ENCODE measurements at regions not wholly inside any gene's neighbourhood (a gene's known extent, or its start where the extent isn't known, plus 50 kb on each side); places are given as distances from the start of the nearest gene placed in this dataset.

DNA sequence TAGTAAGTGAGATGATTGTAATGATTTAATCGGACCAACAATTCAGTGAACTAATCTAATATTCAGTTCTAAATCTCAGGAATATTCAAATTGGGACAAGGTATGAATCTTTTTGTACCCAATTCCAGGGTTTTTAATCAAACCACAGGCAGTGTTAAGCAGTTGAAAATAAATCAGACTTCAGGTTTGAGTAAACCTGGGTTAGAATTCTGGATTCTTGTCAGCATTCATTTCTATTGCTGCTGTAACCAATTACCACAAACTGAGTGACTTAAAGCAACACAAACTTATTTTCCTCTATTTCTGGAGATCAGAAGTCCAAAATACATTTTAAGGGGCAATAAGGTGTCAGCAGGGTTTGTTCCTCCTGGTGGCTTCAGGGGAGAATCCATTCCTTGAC lies 208.4 kb upstream of the ZPLD1 start:
- Mint-ChIP-seq H3K4me1 (ENCODE audit: low read depth, unreplicated experiment) (peaks cover 7% of the 10 kb centered on the region), H3K36me3 (ENCODE audit: insufficient read depth, unreplicated experiment) (no peaks in the 10 kb centered on the region), H3K4me3 (ENCODE audit: unreplicated experiment) (no peak overlapping the region), H3K27ac (ENCODE audit: unreplicated experiment) (no peak overlapping the region), H3K27me3 (ENCODE audit: insufficient read depth, unreplicated experiment) (peaks cover 2% of the 10 kb centered on the region), H3K9me3 (ENCODE audit: unreplicated experiment) (no peaks in the 10 kb centered on the region)
- intact Hi-C loops (cut with micrococcal nuclease; ENCODE audit: unreplicated experiment) = loop anchor here (5.0 kb wide), 3 partner anchors 134 to 516 kb away; no protein-coding TSS in a partner anchor
- CTCF ChIA-PET = interaction anchor here (2.5 kb wide), 1 partner anchor 417 kb away, joined by 46 read pairs; no protein-coding TSS in a partner anchor
- no TSS peak for BruUV-seq (replicated peaks)
- POLR2A ChIA-PET = no interaction called here
- Histone ChIP-seq H3K4me1 (no peaks in the 10 kb centered on the region; the same call in 1 of the 2 replicates), H3K4me3 (ENCODE audit: low read depth, low read length) (no peak overlapping the region), H3K27me3 (replicated peaks; ENCODE audit: control insufficient read depth, insufficient read depth, low read length) (no peaks in the 10 kb centered on the region), H3K36me3 (ENCODE audit: control insufficient read depth, insufficient read depth, low read length) (no peaks in the 10 kb centered on the region), H3K9me3 (no peaks in the 10 kb centered on the region)
- TF ChIP-seq, protein P1, sequence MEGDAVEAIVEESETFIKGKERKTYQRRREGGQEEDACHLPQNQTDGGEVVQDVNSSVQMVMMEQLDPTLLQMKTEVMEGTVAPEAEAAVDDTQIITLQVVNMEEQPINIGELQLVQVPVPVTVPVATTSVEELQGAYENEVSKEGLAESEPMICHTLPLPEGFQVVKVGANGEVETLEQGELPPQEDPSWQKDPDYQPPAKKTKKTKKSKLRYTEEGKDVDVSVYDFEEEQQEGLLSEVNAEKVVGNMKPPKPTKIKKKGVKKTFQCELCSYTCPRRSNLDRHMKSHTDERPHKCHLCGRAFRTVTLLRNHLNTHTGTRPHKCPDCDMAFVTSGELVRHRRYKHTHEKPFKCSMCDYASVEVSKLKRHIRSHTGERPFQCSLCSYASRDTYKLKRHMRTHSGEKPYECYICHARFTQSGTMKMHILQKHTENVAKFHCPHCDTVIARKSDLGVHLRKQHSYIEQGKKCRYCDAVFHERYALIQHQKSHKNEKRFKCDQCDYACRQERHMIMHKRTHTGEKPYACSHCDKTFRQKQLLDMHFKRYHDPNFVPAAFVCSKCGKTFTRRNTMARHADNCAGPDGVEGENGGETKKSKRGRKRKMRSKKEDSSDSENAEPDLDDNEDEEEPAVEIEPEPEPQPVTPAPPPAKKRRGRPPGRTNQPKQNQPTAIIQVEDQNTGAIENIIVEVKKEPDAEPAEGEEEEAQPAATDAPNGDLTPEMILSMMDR (IDR thresholded peaks at IDR 0.05; ENCODE audit: insufficient read depth in 1 of 2, low read depth in 1 of 2, low read length in 1 of 2, severe bottlenecking in 1 of 2, unreplicated experiment in 1 of 2) = no peak
- DNase-seq = no peak

- Mint-ChIP-seq H3K27ac (ENCODE audit: unreplicated experiment) (no peak overlapping the region), H3K4me1 (ENCODE audit: low read depth, unreplicated experiment) (no peaks in the 10 kb centered on the region), H3K36me3 (ENCODE audit: insufficient read depth, unreplicated experiment) (no peaks in the 10 kb centered on the region), H3K27me3 (ENCODE audit: insufficient read depth, unreplicated experiment) (peaks cover 4% of the 10 kb centered on the region), H3K9me3 (ENCODE audit: unreplicated experiment) (no peaks in the 10 kb centered on the region), H3K4me3 (ENCODE audit: unreplicated experiment) (no peak overlapping the region)
- Histone ChIP-seq H3K36me3 (ENCODE audit: control insufficient read depth, insufficient read depth, low read length) (no peaks in the 10 kb centered on the region), H3K27me3 (replicated peaks; ENCODE audit: control insufficient read depth, insufficient read depth, low read length) (no peaks in the 10 kb centered on the region), H3K4me3 (ENCODE audit: low read depth, low read length) (no peak overlapping the region), H3K9me3 (no peaks in the 10 kb centered on the region), H3K4me1 (no peaks in the 10 kb centered on the region)
- BruUV-seq (replicated peaks) = no TSS peak
- POLR2A ChIA-PET = no interaction called here
- TF ChIP-seq, protein P1 (IDR thresholded peaks at IDR 0.05; ENCODE audit: insufficient read depth in 1 of 2, low read depth in 1 of 2, low read length in 1 of 2, severe bottlenecking in 1 of 2, unreplicated experiment in 1 of 2) = peak; percentile 83 to 88
- intact Hi-C loops (cut with micrococcal nuclease; ENCODE audit: unreplicated experiment) = loop anchor here (1.0 to 5.0 kb wide), 7 partner anchors 137 to 513 kb away; no protein-coding TSS in a partner anchor
- DNase-seq = peak; percentile 63 to 77
- CTCF ChIA-PET = interaction anchor here (0.6 to 2.3 kb wide), 19 partner anchors 9 to 445 kb away, joined by 3 to 51 read pairs (median 4); no protein-coding TSS in a partner anchor
Observed at GRCh38 chr3:102229062-102229655, 205.7 kb upstream of the ZPLD1 start.

- POLR2A ChIA-PET = no interaction called here
- intact Hi-C loops (cut with micrococcal nuclease; ENCODE audit: unreplicated experiment) = loop anchor here (10.0 kb wide), 2 partner anchors 195 to 235 kb away; no protein-coding TSS in a partner anchor
Observed at GRCh38 chr3:102230057-102230456, 204.8 kb upstream of the ZPLD1 start.

More at GRCh38 chr3:102230057-102230456, 204.8 kb upstream of the ZPLD1 start:
- BruUV-seq (replicated peaks) = no TSS peak
- Mint-ChIP-seq H3K27ac (ENCODE audit: unreplicated experiment) (no peak overlapping the region), H3K27me3 (ENCODE audit: insufficient read depth, unreplicated experiment) (peaks cover 6% of the 10 kb centered on the region), H3K4me1 (ENCODE audit: low read depth, unreplicated experiment) (no peaks in the 10 kb centered on the region), H3K9me3 (ENCODE audit: unreplicated experiment) (no peaks in the 10 kb centered on the region), H3K36me3 (ENCODE audit: insufficient read depth, unreplicated experiment) (no peaks in the 10 kb centered on the region), H3K4me3 (ENCODE audit: unreplicated experiment) (no peak overlapping the region)
- no peaks in the 10 kb centered on the region for H3K9me3 ChIP-seq
- H3K4me3 ChIP-seq (ENCODE audit: low read depth, low read length) = no peak overlapping the region
- H3K36me3 ChIP-seq (ENCODE audit: control insufficient read depth, insufficient read depth, low read length) = no peaks in the 10 kb centered on the region
- H3K27me3 ChIP-seq (replicated peaks; ENCODE audit: control insufficient read depth, insufficient read depth, low read length) = no peaks in the 10 kb centered on the region
- CTCF ChIA-PET = interaction anchor here (0.7 to 2.3 kb wide), 4 partner anchors 307 to 425 kb away, joined by 3 to 51 read pairs (median 5); no protein-coding TSS in a partner anchor
- TF ChIP-seq, protein P1 (IDR thresholded peaks at IDR 0.05; ENCODE audit: insufficient read depth in 1 of 2, low read depth in 1 of 2, low read length in 1 of 2, severe bottlenecking in 1 of 2, unreplicated experiment in 1 of 2) = no peak
- no peaks in the 10 kb centered on the region for H3K4me1 ChIP-seq
- no peak for DNase-seq

Data from Caco-2 (cell line).